NCI-H226 (cell line): ENCODE measurements at regions not wholly inside any gene's neighbourhood (a gene's known extent, or its start where the extent isn't known, plus 50 kb on each side); places are given as distances from the start of the nearest gene placed in this dataset.
"Not testable (repeated sequence)": the region's sequence is repeated elsewhere in the genome, so short reads cannot be mapped to it uniquely, and the experiment has no call there.

Experiments used
- DNase-seq: peaks from one replicate; pipeline ENCODE4 v3.0.0-alpha.2; 2015

DNA sequence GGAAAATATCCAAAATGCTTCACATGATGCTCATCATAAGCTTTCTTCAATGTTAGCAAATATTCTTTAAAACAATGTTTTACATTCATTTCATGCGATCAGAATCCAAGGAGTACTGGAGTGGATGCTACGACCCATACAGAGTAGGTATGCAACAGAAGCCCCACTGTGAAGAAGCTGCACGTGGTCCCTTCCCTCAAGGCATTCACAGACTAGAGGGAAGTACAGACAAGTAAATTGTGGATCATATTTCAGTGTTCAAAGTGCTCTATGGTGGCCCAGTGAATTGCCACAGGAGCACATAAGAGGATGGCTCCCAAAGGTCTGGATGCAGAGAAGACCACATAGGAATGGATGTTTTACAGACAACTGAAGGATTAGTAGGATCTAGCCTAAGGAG is 789.9 kb downstream of the IGSF11 start:
- DNase-seq, result no peak

DNA sequence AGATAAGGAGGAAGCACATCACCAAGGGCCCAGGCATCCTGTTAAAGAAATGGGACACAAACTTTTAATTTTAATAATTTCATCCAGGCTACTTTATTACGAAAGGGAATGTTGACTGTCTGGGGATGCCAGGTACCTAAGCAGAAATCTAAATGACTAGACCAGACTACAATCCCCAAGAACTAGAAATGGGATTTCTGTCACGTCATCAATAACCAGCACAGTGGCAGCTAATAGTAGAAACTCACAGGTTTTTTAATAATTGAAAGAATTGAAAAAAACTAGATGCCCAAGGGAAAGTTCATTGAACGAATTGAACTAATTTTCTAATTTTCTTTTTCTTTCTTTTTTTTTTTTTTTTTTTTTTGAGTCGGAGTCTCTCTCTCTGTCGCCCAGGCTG is 789.3 kb downstream of the IGSF11 start:
- DNase-seq, result no peak

GRCh38 chr3:118258850-118259249 is 775.8 kb downstream of the IGSF11 start:
- not testable (repeated sequence) for DNase-seq

DNA sequence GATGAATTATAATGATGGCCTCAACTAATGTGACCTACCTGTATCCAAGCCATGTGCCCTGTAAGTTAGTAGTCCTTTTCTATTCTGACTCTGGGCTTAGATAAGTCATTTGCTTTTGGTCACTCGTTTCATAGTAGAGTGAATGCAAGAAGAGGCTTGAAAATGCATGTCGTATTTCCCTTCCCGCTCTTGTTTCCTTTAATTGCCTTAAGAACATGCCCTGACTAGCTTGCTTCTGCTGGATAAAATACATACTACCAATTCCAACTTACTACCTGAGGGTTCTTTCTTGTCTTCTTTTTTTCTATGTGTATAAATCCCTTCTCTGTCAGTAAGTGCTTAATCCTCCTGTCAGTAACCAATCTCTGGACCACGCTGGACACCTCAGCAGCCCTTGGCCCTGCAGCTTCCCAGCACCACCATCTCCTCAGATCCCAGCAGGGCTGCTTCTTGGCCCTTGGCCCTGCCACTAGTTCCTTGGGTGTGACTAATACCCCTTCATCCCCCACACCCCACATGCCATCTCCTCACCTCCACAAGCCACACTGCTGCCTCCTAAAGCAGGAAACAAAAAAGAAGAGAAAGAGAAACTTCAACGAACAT is 771.7 kb downstream of the IGSF11 start:
- no peak for DNase-seq

DNA sequence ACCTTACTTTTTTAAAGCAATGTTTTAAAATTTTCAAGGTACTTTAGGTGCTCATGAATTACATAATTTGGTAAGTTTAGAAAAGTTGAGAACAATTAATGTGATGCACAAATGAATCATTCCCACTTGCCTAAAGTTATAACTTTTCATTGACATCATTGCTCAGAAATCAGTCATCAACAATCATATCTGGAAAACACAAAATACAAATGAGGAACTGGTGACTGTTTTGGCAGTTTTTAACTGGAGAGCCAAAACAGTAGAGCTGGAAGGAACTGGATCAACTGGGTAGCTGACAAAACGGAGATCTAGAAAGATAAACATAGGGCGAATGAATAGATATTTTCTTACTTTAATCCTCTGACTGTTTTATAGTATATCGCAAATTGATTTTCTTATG is 767.1 kb downstream of the IGSF11 start:
- DNase-seq, result no peak

GRCh38 chr3:118269537-118270125 is 765.0 kb downstream of the IGSF11 start:
- DNase-seq, result no peak

- no peak for DNase-seq
Measured at GRCh38 chr3:118272991-118273390, 761.7 kb downstream of the IGSF11 start.

- no peak for DNase-seq
Measured at GRCh38 chr3:118277814-118278213, 756.8 kb downstream of the IGSF11 start.

DNA sequence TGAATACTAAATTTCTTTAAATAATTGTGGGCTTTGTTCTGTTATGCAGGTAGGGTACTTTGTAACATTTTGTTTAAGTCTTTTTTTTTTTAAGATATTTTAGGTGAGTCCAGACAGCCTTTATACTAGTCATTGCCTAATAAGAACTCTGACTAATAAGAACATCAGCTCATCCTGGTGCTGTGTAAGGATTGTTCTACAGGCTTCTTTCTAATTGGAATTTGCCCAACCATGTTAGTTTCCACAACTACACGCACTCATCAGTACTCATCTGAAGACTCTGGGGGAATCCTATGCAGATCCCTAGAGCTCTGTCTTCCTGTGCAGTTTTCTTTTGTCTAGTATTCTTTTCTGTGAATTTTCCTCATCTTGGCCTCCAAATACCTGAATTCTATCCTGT is 741.8 kb downstream of the IGSF11 start:
- DNase-seq, result no peak

DNA sequence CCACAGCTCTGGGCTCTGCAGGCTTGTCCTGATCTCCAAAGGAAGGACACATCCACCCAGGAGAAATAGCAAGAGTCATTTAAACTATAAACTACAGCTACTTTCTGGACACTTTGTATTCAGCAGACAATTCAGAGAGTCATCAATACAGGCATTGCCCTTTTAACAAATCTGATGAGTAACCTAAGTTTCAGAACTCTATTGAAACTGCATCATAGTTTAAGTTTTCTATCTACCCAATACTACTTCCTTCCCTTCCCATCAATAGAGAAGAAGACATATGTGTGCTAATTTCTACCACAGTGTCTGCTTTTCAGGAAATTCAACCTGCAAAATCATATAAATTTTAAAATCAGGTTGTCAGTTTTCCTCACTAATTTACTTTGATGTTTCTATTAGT is 736.5 kb downstream of the IGSF11 start:
- no peak for DNase-seq

GRCh38 chr3:118304557-118304956 is 730.1 kb downstream of the IGSF11 start:
- no peak for DNase-seq

- DNase-seq, result no peak
Measured at GRCh38 chr3:118332699-118333098, 701.9 kb downstream of the IGSF11 start.

GRCh38 chr3:118337649-118338048 is 697.0 kb downstream of the IGSF11 start:
- DNase-seq, result no peak

- no peak for DNase-seq
Measured at GRCh38 chr3:118347396-118348168, 687.1 kb downstream of the IGSF11 start.

DNA sequence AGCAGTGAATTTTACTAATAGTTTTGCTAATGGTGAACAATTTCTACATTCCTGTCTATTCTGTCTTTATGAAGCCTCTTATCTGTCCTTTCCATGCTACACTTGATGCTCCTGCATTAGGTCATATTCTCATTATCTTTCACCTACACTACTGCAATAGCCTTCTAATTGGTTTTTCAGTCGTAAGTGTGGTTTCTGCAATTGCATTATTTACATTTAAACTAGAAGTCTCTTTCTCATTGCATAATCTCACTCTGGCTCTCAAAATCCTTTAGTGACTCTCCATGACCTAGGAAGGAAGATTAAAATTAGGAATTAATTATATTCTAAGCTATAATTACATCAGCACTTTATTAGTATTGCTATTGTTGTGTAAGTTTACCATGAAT is 686.5 kb downstream of the IGSF11 start:
- no peak for DNase-seq

- DNase-seq, result no peak
Measured at GRCh38 chr3:118354556-118354955, 680.1 kb downstream of the IGSF11 start.

DNA sequence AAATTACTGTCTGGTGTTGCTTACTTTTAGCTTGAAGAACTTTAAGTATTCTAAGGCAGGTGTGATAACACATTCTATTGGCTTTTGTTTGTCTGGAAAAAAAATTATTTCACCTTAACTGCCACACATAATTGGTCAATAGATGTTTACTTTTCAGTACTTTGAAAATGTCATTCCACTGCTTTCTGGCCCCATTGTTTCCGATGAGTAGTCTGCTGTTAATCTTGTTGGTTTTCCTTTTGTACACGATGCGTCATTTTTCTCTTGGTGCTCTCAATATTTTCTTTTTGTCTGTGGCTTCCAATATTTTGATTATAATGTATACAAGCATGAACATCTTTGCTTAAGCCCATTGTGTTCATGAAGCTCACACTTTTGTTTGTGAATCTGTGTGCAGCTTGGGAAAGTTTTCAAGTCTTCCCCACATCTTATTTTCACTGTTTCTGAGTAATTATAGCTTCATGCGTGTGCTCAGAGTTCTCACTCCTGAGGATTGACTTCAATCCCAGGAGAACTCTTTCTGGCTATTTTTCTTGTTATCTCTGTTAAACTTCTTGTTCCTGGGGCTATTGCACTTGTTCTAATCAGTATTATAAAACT is 664.7 kb downstream of the IGSF11 start:
- DNase-seq, result no peak

DNA sequence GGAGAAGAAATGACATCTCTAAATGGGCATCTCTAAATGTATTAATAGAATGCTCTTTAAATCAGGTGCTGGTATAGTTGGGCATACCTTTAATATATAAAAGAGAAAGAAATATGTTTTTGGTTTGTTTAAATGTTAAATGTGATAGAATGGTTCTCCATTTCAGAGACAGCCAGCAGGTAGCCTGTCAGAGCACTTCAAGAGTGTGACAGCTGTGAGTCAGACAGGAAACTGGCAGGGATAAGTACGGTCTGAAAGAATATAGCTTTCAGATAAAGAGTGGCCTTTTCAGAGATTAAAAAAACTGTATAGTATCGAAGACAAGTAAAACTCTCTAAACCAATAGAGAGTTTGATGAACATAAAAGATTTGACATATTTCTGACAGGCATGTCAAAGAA is 654.1 kb downstream of the IGSF11 start:
- DNase-seq, result no peak

DNA sequence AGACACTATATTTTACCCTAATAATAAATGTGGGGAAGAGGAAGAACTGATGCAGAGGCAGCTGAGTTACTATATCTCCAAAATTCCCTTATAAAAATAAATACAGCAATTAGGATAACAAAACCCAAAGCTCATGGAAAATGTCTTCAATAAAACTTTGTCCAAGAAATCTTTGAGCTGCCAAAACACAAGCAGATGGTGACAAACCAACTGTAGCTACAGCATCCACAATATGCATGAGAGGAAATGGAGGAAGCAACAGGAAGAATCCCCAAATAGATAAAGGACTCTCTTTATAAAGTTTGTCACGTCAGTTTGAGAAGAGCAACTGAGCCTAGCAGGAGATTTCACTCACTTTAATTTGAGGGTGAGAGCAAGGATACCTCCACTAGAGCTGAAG is 638.2 kb downstream of the IGSF11 start:
- no peak for DNase-seq

DNA sequence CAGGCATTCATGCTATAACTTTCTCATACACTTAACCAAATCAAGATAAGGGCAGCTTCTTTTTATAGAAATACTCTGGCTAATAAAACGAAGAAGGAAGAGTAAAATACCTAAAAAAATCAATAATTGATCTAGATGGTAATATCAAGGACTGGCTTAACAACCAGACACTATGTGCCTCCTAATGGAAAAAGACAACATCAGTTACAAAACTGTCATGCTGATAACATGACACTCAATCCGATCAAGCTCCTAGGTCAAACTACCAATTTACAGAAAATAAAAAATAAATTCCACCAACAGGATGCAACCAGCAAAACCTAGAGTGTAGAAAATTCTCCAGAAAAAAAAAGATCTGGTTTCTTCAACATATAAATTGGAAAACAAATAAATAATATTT is 634.6 kb downstream of the IGSF11 start:
- DNase-seq, result no peak

GRCh38 chr3:118400886-118401285 is 633.8 kb downstream of the IGSF11 start:
- no peak for DNase-seq

DNA sequence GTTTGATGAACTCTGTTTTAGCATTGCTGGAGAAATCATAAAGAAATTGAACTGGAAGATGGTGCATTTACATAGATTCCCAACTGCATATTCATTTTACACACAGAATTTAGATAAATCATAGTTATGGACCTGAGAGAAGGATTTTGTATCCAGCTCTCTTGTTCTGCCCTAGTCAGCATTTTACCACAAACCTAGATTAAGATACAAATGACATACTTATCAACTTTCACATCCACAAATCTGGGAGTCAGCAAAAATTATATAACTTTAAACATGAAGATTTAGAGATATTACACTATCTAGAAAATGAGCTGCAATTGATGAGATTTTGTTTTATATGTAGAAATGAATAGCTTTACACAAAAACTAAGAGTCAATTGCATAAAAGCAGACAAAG is 632.8 kb downstream of the IGSF11 start:
- no peak for DNase-seq

GRCh38 chr3:118402971-118403370 is 631.7 kb downstream of the IGSF11 start:
- no peak for DNase-seq

GRCh38 chr3:118406562-118406961 is 628.1 kb downstream of the IGSF11 start:
- no peak for DNase-seq
